ENCODE measurements at regions not wholly inside any gene's neighbourhood (a gene's known extent, or its start where the extent isn't known, plus 50 kb on each side); places are given as distances from the start of the nearest gene placed in this dataset.
A peak's percentile ranks its signal among the peaks of the same experiment; 100 is the strongest.

DNA sequence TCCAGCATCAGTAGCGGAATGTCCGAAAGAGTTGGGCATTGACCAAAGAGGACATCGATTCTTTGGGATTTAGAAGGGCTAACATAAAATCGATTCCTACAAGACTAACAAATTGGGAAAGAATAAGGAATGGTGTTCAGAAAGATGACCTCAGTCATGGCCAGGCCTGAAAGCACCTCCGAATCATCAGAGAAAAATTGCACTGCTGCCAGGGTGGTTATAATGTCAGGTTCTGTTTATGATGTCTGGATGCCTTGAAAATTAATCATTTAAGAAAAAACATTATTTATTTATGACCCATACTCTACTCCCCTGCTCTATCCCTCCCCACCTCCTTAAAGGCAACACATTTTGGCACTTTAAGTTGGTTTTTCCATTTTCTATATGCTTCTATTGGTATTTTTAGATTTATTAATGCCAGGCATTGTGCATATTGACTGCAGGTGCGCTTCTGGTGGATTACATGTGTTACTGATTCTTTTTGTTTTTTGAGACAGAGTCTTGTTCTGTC lies 104.7 kb downstream of the MYCN start:
- FAIRE-seq = no peak
- DNase-seq (ENCODE audit: low spot score) = no peak

DNA sequence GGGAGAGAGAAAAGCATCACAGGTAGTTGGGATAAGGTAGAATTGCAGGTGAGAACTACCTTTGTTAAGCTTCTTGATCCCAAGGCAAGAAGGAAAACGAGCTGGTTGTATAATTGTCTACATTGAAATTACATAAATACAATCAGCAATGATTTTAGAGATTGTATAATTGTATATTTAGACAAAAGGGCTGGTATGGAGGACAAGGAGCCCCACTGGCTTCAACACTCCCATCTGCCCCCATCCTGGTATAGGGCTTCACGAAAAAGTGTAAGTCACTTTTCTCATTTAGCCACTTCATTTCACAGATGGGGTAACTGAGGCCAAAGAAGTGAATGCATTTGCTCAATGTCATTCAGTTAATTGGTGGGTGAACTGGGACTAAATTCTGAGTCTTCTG lies 103.3 kb downstream of the MYCN start:
- FAIRE-seq = no peak
- no peak for DNase-seq (ENCODE audit: low spot score)

DNA sequence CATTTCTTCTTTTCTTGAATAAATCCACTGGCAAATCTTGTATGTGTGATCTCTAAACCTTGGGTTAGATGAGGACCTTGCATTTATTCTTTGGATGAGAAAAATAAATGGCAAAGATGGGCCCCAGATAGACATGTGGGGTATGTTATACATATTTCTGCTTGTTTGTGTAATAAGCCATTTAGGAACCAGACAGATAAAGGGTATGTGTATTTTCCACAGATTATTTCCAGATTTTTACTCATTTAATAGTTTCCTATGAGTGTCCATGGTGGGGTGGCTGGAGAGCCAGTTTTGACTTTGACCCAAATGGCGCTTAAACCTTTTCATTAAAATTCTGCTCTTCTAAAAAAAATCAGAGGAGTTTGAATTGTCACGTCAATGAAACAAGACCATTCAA lies 102.8 kb downstream of the MYCN start:
- FAIRE-seq (no peak), DNase-seq (ENCODE audit: low spot score) (no peak)

DNA sequence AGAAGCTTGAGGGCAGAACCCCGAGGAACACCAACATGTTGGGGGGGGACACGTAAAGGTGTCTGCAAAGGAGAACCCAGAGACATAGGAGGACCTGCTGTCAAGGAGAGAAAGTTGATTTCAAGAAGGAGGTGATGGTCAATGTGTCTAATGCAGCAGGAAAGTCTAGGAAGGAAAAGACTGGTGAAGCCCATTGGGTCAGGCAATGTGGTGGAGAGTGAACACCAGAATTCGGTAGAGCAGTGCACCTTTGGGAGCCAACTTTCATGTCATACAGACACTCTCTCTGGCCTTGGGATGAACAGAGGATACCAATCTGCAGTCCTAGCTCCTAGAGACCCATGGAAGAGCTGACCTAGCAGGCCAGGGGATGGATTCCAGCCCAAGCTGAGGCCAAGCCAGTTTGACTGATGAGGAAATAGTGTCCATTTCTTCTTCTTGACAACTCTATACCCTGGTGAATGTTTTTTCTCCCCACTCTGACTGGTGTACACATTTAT lies 101.9 kb downstream of the MYCN start:
- DNase-seq (ENCODE audit: low spot score) = no peak
- FAIRE-seq = no peak

DNA sequence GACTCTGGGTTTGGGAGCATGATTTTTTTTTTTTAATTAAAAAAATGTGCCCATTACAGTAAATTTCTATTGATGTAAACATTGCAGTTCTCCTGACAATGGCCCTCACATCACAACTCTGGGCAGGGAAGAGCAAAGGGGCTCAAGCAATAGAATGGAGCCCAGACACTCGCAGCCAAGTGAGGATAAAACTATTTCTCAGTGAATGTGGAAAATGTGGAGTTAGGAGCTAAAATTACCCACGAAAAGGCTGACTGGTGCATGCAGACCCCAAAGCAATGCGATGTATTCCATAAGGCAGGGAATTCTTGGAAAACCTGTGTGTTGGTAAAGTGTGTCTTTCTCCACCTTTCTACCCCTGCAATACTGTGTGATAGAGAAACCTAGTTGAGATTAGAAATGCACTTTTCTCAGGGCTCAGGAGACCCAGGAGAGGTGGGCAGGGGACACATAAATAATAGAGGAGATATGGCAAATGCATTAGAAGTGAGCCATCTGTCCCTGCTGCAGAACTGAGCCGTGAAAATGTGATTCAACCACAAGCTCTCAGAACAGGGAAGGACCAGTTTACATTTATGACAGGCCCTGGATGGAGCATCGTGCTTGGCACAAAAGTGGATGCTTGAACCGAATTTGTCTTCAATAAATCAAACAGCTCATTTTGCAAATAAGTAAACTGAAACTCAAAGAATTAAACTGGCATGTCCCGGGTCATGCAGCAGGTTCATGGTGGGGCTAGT lies 100.1 kb downstream of the MYCN start:
- DNase-seq (ENCODE audit: low spot score) (no peak), FAIRE-seq (no peak)

DNA sequence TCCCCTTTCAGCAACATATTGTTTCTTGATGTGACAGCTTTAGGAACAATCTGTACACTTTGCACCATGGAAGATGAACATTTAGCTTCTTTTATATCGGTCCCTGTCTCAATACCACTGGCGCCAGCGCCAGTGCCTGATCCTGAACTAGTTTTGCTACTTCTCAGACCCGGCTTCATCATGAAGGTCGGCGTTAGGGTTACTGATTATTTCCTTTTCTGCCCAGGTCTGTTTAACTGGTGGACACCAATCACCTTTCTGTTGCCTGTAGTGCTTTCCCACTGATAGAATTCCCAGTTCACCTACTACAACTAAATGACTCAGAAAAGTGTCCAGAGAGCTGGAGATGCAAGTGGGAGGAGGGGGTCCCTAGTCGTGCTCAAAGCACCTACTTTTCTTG lies 99.5 kb downstream of the MYCN start:
- no peak for FAIRE-seq
- no peak for DNase-seq (ENCODE audit: low spot score)

DNA sequence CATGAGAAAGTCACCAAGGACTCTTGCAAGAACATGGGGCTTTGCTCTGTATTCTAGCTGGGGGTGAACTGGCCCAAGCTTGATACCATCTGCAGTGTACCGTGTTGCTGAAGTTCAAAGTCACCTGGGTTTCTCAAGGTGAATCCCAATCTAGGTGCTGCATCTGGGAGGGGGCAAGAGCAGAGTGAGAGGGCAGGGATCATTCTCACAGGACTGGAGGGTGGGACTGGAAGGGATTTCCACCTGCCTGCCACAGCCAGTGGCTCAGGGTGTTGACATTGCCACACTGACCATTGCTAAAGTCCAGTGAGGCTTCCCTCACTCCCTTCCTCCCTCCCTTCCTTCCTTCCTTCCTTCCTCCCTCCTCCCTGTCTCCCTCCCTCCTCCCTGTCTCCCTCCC lies 98.7 kb downstream of the MYCN start:
- DNase-seq (ENCODE audit: low spot score) = no peak
- peak; percentile 59 for FAIRE-seq

DNA sequence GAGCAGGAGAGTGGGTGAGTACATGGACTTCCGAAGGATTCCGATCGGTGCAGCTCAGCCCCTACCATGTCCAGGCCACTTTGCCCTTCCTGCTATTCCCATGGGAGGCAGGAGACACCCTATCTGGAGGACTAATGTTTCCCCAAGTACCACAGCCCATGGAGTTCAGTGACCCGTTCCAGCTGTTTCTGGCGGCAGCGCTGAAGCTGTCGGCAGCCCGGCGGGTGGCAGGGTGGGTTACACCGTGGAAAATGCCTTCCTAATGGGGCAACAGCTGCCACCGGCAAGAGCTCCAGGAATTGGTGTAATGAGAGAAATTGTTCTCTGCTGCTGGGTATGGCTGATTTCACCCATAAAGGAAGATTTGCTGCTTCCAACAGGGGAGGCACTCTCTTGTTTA lies 98.3 kb downstream of the MYCN start:
- DNase-seq (ENCODE audit: low spot score) (no peak), FAIRE-seq (peak; percentile 72)

DNA sequence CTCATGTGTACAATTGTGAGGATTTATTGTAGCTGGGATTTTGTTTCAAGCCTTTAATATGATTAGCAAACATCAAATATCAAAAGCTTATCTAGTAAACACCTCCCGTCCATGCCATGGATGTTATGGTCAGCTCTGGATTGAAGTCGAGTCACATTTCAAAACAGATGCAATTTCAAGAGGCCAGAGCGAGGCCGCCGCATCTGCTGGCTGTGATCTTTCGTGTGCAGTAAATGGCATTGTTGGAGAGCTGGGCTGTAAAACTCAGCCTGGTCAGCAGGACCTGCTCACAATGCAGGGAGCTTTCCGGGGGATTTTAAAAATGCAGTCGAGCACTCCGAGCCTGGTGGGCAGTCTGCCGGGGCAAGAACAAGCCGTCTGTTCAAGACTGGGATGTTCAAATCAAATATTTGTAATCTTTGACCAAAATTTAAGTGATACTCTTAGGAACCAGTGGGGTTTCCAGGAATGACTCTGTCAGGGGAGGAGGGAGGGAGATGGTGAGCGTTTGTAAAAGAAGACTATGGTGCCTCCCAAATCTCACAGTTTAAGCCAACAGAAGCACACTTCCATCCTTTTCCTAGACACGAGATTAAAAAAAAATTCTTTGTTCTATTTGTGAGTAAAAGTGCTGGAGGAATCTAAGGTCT lies 97.6 kb downstream of the MYCN start:
- DNase-seq (ENCODE audit: low spot score) (no peak), FAIRE-seq (no peak)

DNA sequence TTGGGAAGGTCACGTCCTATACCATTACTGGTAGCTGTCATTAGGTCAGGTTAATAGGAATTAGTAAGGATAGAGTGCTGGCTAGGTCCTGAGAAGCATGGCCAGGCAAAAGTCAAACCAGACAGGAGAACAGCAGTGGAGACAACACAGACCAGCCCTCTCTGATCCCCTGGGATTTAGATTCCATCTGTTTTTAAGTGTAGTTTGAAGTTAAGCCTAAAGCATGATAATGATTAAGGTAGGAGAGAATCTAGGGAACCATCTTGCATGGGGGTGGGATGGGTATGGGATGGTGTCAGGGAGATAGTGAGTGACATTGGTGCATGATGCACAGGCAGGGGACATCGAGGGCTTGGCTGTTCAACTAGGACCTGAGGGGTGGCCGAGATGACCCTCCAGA lies 96.6 kb downstream of the MYCN start:
- DNase-seq (ENCODE audit: low spot score) (no peak), FAIRE-seq (peak; percentile 66)

DNA sequence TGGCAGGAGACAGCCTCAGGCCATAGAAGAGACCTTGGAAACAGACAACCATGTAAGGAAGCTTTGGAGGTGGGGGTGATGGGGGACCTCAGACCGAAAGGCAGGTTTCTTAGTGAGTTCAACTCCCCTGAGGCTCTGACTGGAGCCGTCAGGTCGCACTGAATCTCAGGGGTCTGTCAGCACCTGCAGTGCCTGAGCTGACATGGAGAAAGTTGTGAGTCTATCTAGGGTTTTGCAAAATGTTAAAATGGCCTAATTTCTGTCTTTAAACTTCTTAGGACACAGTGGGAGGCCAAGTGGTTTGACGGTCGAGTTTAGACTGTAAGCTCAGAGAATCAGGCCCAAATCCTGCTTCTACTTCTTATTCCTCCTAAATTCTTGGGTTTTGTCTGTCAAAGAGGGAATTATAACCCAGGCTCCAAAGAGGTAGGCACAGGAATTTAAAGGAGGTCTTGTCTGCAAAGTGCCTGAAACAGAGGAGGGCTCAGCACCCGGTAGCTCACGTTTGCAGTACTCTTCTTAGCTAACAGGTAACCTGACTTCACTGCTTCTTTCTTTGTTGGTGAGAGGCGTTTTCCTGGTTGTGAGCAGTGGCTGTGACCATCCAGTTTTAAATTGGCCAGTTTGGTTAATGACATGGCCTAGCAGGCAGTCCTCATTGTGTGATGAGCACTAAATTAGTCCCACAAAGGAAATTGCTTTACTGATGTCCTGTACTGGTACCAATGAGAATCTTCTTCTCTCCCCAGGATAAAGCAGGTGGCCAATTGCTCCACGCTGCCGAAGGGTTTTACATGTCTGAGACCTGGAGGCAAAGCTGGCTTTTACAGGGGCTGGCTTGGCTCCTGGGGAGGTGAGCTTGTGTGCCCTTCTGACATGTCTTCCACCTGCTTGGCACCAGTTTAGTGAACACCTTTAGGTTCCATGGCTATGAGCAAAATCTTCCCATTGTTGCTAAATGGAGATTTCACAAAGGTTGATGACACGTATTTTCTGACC lies 95.7 kb downstream of the MYCN start:
- no peak for FAIRE-seq
- DNase-seq (ENCODE audit: low spot score) = no peak

DNA sequence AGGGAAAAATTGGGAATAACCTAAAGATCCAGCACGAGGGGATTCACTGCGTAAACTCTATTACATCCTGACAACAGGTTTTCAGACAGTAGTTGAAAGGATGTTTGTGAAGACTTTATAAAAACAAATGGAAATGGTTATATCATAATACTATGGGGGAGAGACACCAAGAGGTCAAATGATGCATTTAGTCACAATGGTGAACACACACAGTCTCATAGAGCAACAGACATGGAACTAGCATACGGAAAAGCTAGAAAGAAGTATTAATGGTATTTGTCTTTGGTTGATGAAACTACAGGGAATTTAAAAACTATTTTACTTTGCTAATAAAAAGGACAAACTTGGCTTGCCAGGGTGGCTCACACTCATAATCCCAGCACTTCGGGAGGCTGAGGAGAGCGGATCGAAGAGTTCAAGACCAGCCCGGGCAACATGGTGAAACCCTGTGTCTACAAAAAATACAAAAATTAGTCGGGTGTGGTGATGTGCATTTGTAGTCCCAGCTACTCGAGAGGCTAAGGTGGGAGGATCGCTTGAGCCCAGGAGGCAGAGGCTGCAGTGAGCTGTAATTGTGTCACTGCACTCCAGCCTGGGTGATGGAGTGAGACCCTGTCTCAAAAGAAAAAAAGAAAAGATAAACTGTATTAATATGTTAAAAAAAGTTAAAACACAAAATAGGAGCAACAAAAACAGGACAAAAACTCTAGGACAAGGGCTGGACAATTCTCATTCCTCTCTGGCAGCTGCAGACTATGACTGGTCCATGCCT lies 94.8 kb downstream of the MYCN start:
- no peak for FAIRE-seq

DNA sequence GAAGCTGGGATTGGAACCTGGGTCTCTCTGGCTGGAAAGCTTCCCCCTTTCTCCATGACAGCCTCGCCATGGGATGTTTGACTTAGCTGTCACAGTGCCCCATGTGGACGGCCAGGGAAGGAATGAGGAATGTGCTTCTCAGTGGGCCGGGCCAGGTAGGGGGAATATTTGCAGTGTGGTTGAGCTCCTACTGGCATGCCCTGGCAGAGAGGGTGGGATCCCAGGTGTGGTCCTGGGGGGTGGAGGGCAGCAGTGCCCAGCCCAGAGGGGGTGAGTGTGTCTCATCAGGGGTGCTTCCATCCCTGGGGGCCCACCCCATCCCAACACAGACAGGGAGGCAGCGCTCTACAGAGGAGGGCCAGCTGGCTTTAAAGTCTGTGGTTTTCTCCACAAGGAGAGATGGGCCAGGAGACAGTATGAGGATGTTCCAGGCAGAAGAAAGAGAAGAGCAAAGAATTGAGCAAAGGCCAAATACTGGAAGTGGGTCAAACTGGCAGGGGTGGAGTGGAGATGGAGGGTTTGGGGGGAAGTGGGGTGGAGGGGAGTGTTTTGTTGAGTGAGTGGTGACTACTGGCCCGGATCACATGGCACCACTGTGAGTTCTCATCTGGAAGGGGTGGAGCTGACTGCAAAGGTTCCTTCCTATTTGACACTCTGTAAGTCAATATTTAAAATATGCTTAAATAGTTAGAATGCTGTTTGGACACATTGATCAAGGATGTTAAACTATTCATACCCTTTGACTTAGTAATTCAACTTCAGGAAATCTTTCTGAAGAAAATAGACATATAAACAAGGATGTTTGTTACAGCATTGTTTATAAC lies 94.0 kb downstream of the MYCN start:
- FAIRE-seq (no peak), DNase-seq (ENCODE audit: low spot score) (no peak)

More for the DNA sequence above, 94.8 kb downstream of the MYCN start:
- DNase-seq (ENCODE audit: low spot score) = no peak

DNA sequence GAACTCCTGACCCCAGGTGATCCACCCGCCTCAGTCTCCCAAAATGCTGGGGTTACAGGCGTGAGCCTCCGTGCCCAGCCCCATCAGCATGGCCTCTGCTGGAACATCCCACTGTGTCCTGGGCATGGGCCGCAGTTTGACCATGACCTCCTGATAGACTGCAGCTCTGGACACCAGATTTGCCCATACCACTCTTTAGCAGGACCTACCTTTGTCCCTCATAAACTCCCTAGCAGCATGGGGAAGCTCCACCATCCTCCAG lies 92.6 kb downstream of the MYCN start:
- no peak for FAIRE-seq

DNA sequence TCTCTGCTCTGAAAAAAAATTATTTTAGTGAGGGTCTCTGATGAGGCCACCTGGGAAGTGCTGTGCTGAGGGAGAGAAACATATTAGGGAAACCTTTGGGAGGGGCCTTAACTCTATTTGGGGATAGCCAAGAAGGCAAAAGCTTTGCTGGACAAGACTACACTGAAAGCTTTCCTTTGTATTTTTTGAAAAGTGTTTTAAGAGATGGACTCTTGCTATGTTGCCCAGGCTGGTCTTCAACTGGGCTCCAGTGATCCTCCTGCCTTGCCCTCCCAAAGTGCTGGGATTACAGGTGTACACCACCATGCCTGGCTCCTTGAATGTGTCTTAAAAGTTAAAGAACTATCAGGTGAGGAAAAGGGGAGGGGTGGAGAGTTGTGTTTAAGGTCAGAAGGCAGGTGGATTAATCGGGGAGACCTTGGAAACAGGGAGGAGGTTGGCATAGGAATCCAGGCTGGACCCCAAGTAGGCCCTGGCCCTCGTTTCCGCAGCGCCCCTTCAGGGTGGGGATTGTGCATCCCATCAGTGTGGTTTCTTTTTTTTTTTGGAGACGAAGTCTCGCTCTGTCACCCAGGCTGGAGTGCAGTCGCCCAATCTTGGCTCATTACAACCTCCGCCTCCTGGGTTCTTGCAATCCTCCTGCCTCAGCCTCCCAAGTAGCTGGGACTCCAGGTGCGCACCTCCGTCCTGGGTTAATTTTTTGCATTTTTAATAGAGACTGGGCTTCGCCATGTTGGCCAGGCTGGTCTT lies 92.1 kb downstream of the MYCN start:
- no peak for DNase-seq (ENCODE audit: low spot score)
- FAIRE-seq = no peak

More for the DNA sequence above, 92.6 kb downstream of the MYCN start:
- no peak for DNase-seq (ENCODE audit: low spot score)

DNA sequence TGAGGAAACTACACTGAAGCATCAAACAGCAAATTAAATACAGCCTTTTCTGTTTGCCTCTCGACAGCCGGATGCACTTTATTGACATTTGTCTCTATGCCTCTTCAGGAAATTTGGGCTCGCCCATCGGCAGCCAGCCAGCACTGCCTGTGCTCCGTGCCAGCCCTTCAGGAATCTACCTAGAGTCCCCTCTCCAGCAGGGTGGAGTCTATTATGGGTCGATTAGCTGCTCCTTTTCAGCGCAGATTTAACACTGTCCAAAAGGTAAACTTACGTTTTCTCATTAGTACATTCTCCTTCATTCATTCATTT lies 91.5 kb downstream of the MYCN start:
- DNase-seq (ENCODE audit: low spot score) = no peak
- FAIRE-seq = no peak

DNA sequence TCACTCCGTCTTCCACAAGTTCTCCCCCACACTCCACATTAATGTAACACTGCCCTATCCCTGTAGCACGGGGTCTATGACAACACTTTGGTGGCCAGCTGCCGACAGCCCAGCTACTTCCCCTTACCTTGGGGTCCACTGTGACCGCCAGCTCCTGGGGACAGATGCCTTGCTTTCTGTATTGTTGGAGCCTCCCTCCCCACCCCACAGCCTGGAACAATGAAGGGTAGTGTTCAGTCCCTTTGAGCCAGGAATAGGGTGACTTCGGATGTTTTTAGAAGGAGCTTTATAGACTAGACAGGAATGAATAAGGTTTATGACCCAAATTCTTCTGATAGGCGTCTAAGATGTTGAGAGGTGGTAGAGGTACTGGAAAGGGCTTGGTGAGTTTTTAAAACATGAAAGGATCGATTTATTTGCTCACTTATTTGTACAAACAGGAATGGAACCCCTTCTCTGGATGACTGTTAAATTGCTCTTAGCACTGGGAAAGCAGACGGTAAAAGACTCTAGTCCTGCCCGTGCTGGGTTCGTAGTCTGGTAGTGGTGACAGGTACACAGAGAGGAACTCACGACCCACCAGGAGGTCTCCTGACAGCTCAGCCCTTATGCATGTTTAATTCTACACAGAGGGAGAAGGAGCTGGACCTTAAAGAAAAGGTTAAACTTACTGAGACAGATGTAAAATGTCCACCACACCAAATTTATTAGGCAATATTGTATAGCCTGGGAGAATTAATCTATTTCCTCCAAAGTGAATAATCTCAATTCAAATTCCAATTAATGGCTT lies 90.9 kb downstream of the MYCN start:
- FAIRE-seq (no peak), DNase-seq (ENCODE audit: low spot score) (no peak)

DNA sequence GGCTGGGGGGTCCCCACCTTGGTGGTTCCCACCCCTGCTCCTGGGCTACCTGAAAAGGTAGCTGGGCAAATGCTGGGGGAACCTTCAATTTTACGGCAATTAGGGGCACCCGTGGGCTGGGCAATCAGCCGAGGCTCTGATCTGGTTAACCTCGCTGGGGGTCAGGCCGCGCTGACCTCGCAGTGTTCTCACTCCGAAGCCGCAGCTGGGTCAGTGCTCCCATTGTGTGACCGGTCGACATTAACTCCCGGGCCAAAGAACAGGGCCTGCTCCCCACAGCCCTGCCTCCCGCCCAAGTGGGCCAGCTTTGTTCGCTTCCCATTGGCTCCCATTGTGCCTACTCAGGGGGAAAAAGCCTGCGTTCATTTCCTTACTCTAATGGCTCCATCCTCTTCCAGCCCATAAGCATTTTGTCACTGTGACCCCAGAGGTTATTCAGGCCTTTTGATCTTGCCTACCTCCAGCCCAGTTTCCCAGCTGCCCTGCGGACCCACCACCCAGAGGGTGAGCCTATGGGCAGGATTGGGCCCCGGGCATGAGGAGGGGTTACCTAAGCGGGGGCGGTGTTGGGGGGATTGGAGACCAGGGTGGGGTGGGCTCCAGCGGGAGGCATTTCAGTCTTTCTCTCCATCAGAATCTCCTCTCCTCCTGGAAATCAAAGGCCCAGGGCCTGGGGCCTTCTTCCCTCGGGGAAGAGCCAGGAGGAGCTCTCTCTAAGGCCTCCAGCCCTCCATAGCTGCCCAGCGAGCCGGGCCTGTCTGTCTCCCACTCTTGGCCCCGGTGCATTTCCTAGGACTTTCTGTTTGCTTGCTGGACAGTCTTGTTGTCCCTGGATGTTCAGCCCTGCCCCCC lies 90.1 kb downstream of the MYCN start:
- no peak for FAIRE-seq
- DNase-seq (ENCODE audit: low spot score) = no peak
